Right ventricle myocardium superior (tissue), 1 donor: ENCODE measurements at regions not wholly inside any gene's neighbourhood (a gene's known extent, or its start where the extent isn't known, plus 50 kb on each side); places are given as distances from the start of the nearest gene placed in this dataset.

Experiments
- ATAC-seq: fragments of 200-7000 bp; cut with Tn5 transposase; one replicate; pipeline ENCODE4 v1.9.1; 2020; ENCODE audit warnings: mild to moderate bottlenecking; ENCODE audit not compliant: poor library complexity
- DNase-seq: peaks from one replicate; pipeline ENCODE4 v3.0.0-alpha.2; 2020
- intact Hi-C: fragments of 100-400 bp; cut with DNase I; formaldehyde crosslinking; loops from one replicate; pipeline ENCODE4 v1.11.2; 2022
- donor health status: DM: no; HTN: yes; CAD: no; lungs with severe emphysema.

GRCh38 chr5:118698774-118699173, 289.6 kb downstream of the DTWD2 start:
- ATAC-seq (no peak), DNase-seq (no peak)
- intact Hi-C loops = no loop called here

DNA sequence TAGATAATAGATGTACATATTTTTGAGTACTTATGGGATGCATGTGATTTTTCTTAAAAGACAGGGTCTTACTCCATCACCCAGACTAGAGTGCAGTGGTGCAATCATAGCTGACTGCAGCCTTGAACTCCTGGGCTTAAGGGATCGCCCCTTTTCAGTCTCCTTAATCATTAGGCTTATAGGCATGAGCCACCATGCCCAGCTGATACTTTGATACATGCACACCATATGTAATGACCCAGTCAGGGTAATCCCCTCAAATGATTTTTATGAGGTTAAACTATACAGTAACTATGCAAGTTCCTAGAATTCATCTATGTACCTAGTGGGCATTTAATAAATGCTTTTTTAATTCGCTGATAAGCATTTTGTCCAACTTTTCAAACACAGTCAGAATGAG, 292.3 kb downstream of the DTWD2 start:
- ATAC-seq (no peak), DNase-seq (no peak)
- intact Hi-C loops = no loop called here

GRCh38 chr5:118692811-118693342, 295.5 kb downstream of the DTWD2 start:
- no peak for DNase-seq
- intact Hi-C loops = no loop called here
- ATAC-seq = peak; percentile 58

- DNase-seq = no peak
- ATAC-seq = no peak
- intact Hi-C loops = no loop called here
These were observed 300.4 kb downstream of the DTWD2 start for GRCh38 chr5:118687661-118688621.

DNA sequence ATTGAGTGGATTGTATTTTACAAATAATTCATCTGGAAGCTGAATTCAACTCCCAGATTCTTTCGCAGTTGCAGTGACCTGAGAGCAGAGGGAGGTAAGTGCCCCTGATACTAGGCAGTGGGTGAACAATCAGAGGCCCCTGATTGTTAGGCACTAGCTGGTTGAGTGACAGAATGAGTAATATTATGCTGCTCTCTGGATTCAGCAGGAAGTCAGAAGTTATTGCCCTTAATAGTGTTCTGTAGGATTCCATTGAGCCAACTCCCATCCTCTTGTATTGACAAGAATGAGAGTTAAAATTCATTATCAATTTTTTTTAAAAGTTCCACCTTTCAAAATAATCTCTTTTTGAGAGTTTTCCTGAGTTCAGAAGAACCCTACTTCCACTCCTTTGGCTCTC, 301.2 kb downstream of the DTWD2 start:
- intact Hi-C loops = no loop called here

DNA sequence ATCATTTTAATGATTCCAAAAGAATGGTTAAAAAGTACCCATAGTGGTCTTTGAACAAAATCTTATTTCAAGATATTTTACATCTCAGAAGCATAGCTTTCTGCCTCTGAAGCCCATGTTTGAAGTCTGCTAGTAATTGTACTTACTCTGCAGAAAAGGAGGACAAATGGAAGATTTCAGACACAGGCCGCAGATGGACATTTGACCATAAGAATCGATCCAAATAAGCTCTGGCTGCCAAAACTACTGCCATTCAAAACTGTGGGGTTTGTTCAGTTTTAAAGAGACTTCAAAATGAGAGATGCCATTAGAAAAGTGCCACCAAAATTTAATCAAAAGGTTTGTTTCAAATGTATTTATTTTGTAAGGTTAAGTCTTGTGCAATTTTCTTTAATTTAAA, 306.7 kb downstream of the DTWD2 start:
- DNase-seq (no peak), ATAC-seq (no peak)
- intact Hi-C loops = no loop called here

More for the DNA sequence above, 301.2 kb downstream of the DTWD2 start:
- DNase-seq (no peak), ATAC-seq (no peak)

DNA sequence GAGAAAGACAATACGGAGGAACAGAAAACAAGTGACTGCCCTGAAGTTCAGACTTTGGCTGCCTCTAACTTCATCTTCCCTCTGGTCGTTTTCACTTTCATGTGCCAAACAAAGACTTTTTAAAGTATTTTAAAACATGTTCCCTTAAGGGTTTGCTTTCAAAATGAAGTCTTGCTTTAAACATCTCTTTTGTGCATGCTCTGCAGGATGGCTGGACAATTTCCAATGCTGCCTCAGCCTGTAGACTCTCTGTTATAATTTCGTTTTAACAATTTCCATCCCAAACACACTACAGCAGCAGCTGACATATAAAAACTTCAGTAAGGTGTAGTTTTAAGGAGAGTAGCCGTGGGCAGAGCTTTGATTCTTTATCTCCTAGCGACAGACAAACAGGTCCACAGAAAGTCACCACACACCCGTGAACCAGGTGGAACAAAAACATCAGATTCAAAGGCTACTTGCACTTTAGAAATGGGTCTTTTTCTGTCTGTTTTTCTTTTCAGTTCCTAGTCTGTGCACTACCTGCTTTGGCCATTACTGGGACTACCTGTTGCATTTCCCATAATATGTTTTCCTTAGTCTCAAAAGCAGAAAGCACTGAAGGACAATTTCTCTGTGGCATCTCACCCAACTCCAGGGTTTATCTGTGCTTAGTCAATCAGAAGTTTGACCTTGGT, 308.9 kb downstream of the DTWD2 start:
- DNase-seq = no peak
- ATAC-seq = no peak
- intact Hi-C loops = no loop called here

- ATAC-seq (no peak), DNase-seq (no peak)
- intact Hi-C loops = no loop called here
These were observed 309.6 kb downstream of the DTWD2 start for GRCh38 chr5:118678746-118679145.

DNA sequence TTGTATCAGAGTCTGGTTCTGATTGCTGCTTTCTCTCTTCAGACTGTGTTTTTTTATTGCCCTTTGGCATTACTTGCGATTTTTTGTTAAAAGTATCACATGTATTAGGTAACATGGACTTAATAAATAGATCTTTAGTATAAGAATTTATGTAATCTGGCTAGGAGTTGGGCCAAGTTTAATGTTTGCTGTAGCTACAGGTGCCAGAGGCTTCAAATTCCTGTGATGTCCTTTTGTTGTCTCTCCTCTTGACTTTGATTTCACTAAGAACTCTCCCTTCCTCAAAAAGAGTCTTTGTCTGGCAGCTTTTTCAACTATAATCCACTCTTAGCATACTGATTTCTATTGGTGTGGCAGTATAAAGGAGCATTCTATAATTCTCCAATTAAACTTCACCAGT, 313.1 kb downstream of the DTWD2 start:
- no peak for DNase-seq
- no peak for ATAC-seq
- intact Hi-C loops = no loop called here

DNA sequence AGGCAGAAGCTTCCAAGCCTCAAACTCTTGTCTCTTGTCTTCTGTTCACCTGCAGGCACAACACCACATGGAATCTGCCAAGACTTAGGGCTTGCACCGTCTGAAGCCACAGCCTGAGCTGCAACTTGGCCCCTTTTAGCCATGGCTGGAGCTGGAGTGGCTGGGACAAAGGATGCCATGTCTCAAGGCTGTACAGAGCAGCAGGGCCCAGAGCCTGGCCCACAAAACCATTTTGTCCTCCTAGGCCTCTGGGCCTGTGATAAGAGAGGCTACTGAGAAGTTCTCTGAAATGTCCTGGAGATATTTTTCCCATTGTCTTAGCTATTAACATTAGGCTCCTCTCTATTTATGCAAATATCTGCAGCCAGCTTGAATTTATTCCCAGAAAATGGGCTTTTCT, 330.8 kb downstream of the DTWD2 start:
- no peak for DNase-seq
- no peak for ATAC-seq
- intact Hi-C loops = no loop called here

DNA sequence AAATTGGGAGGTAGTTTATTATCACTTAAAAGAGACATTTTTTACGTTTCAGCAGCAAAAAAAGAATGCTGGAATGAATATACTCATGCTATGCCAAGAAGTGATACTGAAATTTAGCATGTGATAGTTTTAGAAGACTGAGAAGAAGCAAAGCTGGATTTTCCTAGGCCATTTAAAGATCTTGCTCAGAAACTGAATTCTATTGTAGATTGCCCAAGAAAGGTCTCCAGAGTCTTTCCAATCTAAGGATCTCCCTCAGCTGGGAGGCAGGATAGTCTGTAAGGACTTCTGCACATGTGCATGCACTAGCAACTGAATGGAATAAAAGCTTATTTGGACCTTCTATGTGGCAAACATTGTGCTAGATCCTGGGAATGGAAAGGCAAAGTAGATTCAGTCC, 334.5 kb downstream of the DTWD2 start:
- intact Hi-C loops = no loop called here
- ATAC-seq (peak; percentile 55), DNase-seq (no peak)

DNA sequence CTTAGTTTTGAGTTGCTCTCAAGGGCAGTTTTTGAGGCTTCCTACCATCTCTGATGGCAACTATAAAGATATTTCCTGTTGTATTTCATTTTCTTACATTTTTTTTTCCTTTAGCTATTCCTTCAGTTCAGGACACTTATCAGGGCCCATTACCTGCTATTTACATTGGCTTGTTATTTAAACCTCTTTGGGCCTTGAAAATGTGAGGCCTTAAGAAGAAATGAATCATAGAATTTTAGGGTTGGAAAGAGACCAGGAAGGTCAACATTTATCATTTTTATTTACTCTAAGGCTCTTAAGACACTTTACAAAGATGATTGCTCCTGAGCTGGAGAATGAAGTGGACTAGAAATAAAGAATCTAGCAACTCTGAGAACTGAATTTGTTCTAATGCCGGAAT, 335.2 kb downstream of the DTWD2 start:
- no peak for ATAC-seq
- no peak for DNase-seq
- intact Hi-C loops = no loop called here

DNA sequence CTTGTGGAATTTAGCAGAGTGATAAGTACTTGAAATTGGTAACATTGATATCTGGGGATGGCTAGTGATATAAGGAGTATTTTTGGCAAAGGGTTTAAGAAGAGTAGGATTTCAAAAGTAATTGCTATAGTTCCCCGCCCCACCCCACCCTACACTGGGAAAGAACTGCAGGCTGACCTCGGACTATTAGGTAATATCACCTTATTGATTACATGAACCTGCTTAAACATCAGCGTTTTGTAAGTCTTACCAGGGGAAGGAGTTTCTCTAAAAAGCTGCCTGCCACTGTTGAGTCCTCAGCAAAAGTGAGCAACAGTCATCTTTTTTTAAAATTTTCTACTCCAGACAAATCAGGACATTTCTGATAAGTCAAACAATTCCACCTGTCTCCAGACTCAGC, 337.3 kb downstream of the DTWD2 start:
- ATAC-seq = no peak
- no peak for DNase-seq
- intact Hi-C loops = no loop called here

GRCh38 chr5:118647587-118647986, 340.8 kb downstream of the DTWD2 start:
- intact Hi-C loops = no loop called here
- DNase-seq (no peak), ATAC-seq (no peak)

GRCh38 chr5:118646917-118647316, 341.4 kb downstream of the DTWD2 start:
- ATAC-seq = no peak
- intact Hi-C loops = no loop called here
- DNase-seq = no peak

DNA sequence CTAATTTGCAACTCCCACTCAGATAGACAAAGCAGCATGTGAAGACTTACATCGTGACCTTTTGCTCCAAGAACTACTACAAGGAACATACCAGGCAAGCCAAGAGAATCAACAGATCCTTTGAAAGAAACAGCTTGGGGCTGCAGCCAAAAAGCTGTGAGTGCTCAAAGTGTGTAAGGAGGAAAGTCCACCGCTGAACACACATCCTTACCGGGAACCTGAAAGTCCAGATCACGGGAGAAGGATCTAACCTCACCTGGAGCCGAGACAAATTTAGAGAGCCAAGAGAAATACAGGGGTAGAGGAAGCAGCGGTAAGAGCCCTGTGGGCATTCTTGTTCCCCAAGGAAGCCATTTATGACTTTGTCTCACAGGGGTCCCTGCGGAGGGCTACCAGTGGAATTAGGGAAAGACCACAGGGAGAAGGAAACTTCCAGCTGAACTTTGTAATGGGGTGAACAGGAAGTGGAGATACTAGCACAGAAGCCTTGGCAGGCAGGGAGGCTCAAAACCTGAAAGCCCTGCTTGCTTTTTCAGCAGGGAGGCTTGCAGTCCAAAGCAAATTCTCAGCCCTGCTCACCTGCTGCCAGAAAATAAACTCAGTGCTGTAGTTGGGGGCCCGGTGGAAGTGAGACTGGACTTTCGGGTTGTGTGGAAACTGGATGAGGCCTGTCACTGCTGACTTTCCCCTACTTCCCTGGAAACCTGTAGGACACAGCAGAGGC, 350.2 kb downstream of the DTWD2 start:
- ATAC-seq (no peak), DNase-seq (no peak)
- intact Hi-C loops = no loop called here

DNA sequence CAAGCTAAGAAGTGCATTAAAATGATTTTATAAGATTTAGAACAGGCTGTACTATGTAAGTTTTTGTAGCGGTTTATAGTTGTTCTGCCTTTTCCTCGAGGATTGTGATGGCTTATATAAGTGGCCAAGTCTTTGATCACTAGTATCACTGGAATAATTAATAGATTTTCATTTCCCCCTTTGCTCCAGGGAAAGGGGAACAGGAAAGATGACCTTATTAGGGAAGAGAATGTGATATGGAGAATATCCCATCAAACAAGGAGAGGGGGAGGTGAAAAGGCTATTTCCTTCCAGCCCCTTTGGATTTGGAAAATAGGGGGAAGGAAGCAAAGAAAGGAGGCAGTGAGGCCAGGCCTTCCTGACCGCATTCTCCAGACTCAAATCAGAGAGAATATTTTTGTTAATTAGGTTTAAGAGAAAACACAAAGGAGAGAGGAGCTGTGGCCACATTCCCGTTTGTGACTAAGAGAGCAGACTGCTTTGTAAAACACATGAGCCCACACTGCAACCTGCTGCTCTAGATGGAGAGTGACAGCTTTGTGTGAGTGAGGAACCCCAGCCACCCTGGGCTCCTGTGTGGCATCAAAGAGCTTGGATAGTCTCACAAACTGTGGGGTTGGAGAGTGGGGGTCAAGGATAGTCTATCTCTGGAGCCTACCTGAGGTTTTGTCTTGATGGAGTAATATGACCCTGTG, 359.5 kb downstream of the DTWD2 start:
- intact Hi-C loops = no loop called here
- DNase-seq = no peak
- ATAC-seq = no peak

DNA sequence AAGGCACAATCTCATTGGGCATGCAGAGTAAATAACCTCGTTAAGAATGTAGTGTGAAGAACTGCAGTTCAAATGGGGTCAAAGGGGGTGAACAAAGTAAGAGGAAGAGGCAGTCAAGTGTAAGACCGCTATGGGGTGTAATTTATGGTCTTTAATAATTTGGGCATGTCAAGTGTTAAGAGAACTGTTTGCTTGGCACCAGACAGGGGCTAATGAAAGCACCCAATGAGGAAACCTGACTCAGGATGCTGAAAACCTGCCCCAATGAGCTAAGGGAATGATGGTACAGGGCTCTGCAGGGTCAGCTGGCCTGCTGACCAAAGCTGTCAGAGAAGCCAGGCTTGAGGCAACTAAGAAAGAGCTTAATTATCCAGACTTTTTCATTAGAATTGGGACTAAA, 368.1 kb downstream of the DTWD2 start:
- DNase-seq = no peak
- intact Hi-C loops = no loop called here
- ATAC-seq = no peak

- DNase-seq (no peak), ATAC-seq (no peak)
- intact Hi-C loops = no loop called here
These were observed 368.5 kb downstream of the DTWD2 start for GRCh38 chr5:118619823-118620222.
